ENCODE measurements at regions not wholly inside any gene's neighbourhood (a gene's known extent, or its start where the extent isn't known, plus 50 kb on each side); places are given as distances from the start of the nearest gene placed in this dataset.

- DNase-seq = no peak
Observed at GRCh38 chr2:173831312-173832229, 133.6 kb downstream of the SP3 start.

DNA sequence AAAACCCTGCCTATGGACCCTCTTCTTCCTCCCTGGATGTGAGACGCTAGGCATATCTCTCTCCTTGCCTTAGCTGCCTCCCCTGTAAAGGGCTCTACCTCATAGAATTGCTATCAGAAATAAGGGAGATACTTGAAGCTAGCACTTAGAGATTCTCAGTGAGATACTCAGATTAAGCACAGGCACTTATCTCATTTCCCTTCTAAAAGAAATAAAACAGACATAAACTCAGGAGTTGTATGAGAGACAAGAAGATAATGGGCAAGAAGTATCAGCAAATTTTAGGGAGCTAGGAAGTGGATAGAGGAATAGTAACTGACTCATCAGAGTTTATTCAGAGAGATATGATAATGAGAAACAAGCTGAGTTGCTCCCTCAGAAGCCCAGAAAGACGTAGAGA is 131.0 kb downstream of the SP3 start:
- no peak for DNase-seq

GRCh38 chr2:173835726-173836125 is 129.4 kb downstream of the SP3 start:
- no peak for DNase-seq

GRCh38 chr2:173841110-173841509 is 124.1 kb downstream of the SP3 start:
- no peak for DNase-seq

- DNase-seq = no peak
Observed at GRCh38 chr2:173843526-173843925, 121.6 kb downstream of the SP3 start.

GRCh38 chr2:173851141-173851641 is 114.0 kb downstream of the SP3 start:
- no peak for DNase-seq

GRCh38 chr2:173854141-173854540 is 111.0 kb downstream of the SP3 start:
- DNase-seq = no peak

DNA sequence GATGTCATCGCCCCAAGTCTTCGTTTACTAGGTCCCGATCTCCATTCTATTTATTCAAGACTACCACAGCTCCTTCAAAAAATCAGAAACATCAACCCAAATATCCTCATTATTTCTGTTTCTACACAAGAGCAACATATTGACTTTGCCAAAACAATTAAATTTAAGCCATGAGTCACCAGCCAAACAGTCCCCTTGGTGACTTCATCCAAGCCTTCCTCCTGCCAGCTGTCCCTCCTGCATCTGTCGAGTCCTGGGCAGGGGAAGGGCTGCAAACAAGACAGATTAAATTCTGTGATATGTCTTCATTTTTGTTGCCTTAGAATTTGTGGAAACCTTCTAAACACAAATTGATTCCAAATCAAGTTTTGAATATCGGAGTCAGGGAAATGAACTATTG is 110.3 kb downstream of the SP3 start:
- DNase-seq = peak; percentile 9 to 47

GRCh38 chr2:173855661-173856060 is 109.5 kb downstream of the SP3 start:
- DNase-seq = no peak

Data from NCI-H2081 (cell line).